Naive thymus-derived CD8-positive, alpha-beta T cell (primary cell): ENCODE measurements at regions not wholly inside any gene's neighbourhood (a gene's known extent, or its start where the extent isn't known, plus 50 kb on each side); places are given as distances from the start of the nearest gene placed in this dataset.
"Not testable (repeated sequence)": the region's sequence is repeated elsewhere in the genome, so short reads cannot be mapped to it uniquely, and the experiment has no call there.

ENCODE experiments used
- ATAC-seq, 2 donors: fragments of 150-1000 bp; cut with Tn5 transposase in 1 of 2; sonication (Bioruptor Pico), chemical (Tn5 transposase) in 1 of 2; 1 replicate in 1 of 2; 2 replicates in 1 of 2; pipeline ENCODE4 v1.10.0; 2021; ENCODE audit warnings: mild to moderate bottlenecking in 2 of 2, moderate library complexity in 2 of 2
- POLR2A ChIA-PET: fragments of 350-600 bp; sonication (Branson Sonifier 250); formaldehyde crosslinking; loops from one replicate; lab custom pipeline; 2021; ENCODE audit warnings: antibody characterized with exemption; lab: Charles Lee
- DNase-seq, 10 donors: peaks; one replicate each; pipeline versions ENCODE4 v3.0.0 to v3.0.0-alpha.2; 2020 to 2022
- H3K27ac Mint-ChIP-seq, 10 donors: one replicate each; pipeline ENCODE4 v1.8.0; 2020 to 2022; ENCODE audit warnings: mild to moderate bottlenecking in 10 of 10, mixed read lengths in 10 of 10, moderate library complexity in 4 of 10, inconsistent platforms in 1 of 10
- H3K27me3 Mint-ChIP-seq, 5 donors: one replicate each; pipeline ENCODE4 v1.8.0; 2021 to 2022; ENCODE audit warnings: mixed read lengths in 5 of 5
- H3K36me3 Mint-ChIP-seq, 3 donors: one replicate each; pipeline ENCODE4 v1.8.0; 2020 to 2022; ENCODE audit warnings: mixed read lengths in 3 of 3, mild to moderate bottlenecking in 2 of 3, inconsistent platforms in 1 of 3
- H3K4me1 Mint-ChIP-seq, 4 donors: one replicate each; pipeline ENCODE4 v1.8.0; 2021 to 2022; ENCODE audit warnings: mixed read lengths in 4 of 4
- H3K4me3 Mint-ChIP-seq, 10 donors: one replicate each; pipeline ENCODE4 v1.8.0; 2020 to 2022; ENCODE audit warnings: mild to moderate bottlenecking in 10 of 10, mixed read lengths in 10 of 10, moderate library complexity in 6 of 10, inconsistent platforms in 1 of 10
- H3K9me3 Mint-ChIP-seq, 9 donors: one replicate each; pipeline ENCODE4 v1.8.0; 2020 to 2022; ENCODE audit warnings: mixed read lengths in 9 of 9, mild to moderate bottlenecking in 3 of 9, inconsistent platforms in 1 of 9, moderate library complexity in 1 of 9

- no peaks in the 10 kb centered on the region for H3K4me1 Mint-ChIP-seq
- POLR2A ChIA-PET: no interaction called here
These were observed 240.0 kb downstream of the NUF2 start for GRCh38 chr1:163561580-163562295.

GRCh38 chr1:163562355-163562754 lies 240.6 kb downstream of the NUF2 start:
- DNase-seq (no peak), ATAC-seq (no peak)
- Mint-ChIP-seq H3K9me3 (peaks cover 0 to 5% (median 0%) of the 10 kb centered on the region in 9 donors), H3K27ac (no peak overlapping the region), H3K4me1 (no peaks in the 10 kb centered on the region), H3K36me3 (no peaks in the 10 kb centered on the region), H3K4me3 (no peak overlapping the region), H3K27me3 (peaks cover 0 to 4% (median 0%) of the 10 kb centered on the region in 5 donors)
- POLR2A ChIA-PET: no interaction called here

More at GRCh38 chr1:163561580-163562295, 240.0 kb downstream of the NUF2 start:
- peaks cover 0 to 5% (median 0%) of the 10 kb centered on the region in 9 donors for H3K9me3 Mint-ChIP-seq
- no peak for DNase-seq
- H3K4me3 Mint-ChIP-seq: no peak overlapping the region
- H3K27me3 Mint-ChIP-seq: peaks cover 0 to 4% (median 0%) of the 10 kb centered on the region in 5 donors
- no peak overlapping the region for H3K27ac Mint-ChIP-seq
- H3K36me3 Mint-ChIP-seq: no peaks in the 10 kb centered on the region
- ATAC-seq: no peak

- ATAC-seq (no peak), DNase-seq (no peak)
- no peak overlapping the region for H3K4me3 Mint-ChIP-seq
- POLR2A ChIA-PET: no interaction called here
- H3K27ac Mint-ChIP-seq: no peak overlapping the region
- no peaks in the 10 kb centered on the region for H3K36me3 Mint-ChIP-seq
- H3K9me3 Mint-ChIP-seq: peaks cover 0 to 5% (median 0%) of the 10 kb centered on the region in 9 donors
- H3K4me1 Mint-ChIP-seq: no peaks in the 10 kb centered on the region
- peaks cover 0 to 7% (median 3%) of the 10 kb centered on the region in 5 donors for H3K27me3 Mint-ChIP-seq
These were observed 243.4 kb downstream of the NUF2 start for GRCh38 chr1:163565166-163565565.

GRCh38 chr1:163570071-163570470 lies 248.3 kb downstream of the NUF2 start:
- ATAC-seq (no peak), DNase-seq (no peak)
- Mint-ChIP-seq H3K4me3 (no peak overlapping the region), H3K27ac (no peak overlapping the region), H3K9me3 (no peaks in the 10 kb centered on the region), H3K4me1 (no peaks in the 10 kb centered on the region), H3K27me3 (peaks cover 0 to 7% (median 0%) of the 10 kb centered on the region in 5 donors), H3K36me3 (no peaks in the 10 kb centered on the region)
- POLR2A ChIA-PET: no interaction called here

- DNase-seq (no peak), ATAC-seq (no peak)
- H3K9me3 Mint-ChIP-seq: no peaks in the 10 kb centered on the region
- no peak overlapping the region for H3K4me3 Mint-ChIP-seq
- H3K27ac Mint-ChIP-seq: no peak overlapping the region
- POLR2A ChIA-PET: no interaction called here
- peaks cover 0 to 7% (median 0%) of the 10 kb centered on the region in 5 donors for H3K27me3 Mint-ChIP-seq
- H3K36me3 Mint-ChIP-seq: no peaks in the 10 kb centered on the region
- H3K4me1 Mint-ChIP-seq: no peaks in the 10 kb centered on the region
These were observed 250.2 kb downstream of the NUF2 start for GRCh38 chr1:163571950-163572349.

- no peaks in the 10 kb centered on the region for H3K9me3 Mint-ChIP-seq
- H3K27ac Mint-ChIP-seq: no peak overlapping the region
- no peak overlapping the region for H3K4me3 Mint-ChIP-seq
- no peaks in the 10 kb centered on the region for H3K27me3 Mint-ChIP-seq
- POLR2A ChIA-PET: no interaction called here
- H3K36me3 Mint-ChIP-seq: no peaks in the 10 kb centered on the region
- ATAC-seq (no peak), DNase-seq (no peak)
- no peaks in the 10 kb centered on the region for H3K4me1 Mint-ChIP-seq
These were observed 252.4 kb downstream of the NUF2 start for GRCh38 chr1:163574119-163574518.

- H3K36me3 Mint-ChIP-seq: no peaks in the 10 kb centered on the region
These were observed 259.2 kb downstream of the NUF2 start for GRCh38 chr1:163580926-163581325.

GRCh38 chr1:163583661-163584181 lies 262.0 kb downstream of the NUF2 start:
- ATAC-seq (no peak), DNase-seq (no peak)
- H3K4me3 Mint-ChIP-seq: no peak overlapping the region
- peaks cover 0 to 8% (median 0%) of the 10 kb centered on the region in 9 donors for H3K9me3 Mint-ChIP-seq
- H3K27ac Mint-ChIP-seq: no peak overlapping the region
- peaks cover 0 to 1% (median 0%) of the 10 kb centered on the region in 5 donors for H3K27me3 Mint-ChIP-seq
- H3K36me3 Mint-ChIP-seq: no peaks in the 10 kb centered on the region
- POLR2A ChIA-PET: no interaction called here
- H3K4me1 Mint-ChIP-seq: peaks cover 0 to 2% (median 0%) of the 10 kb centered on the region in 4 donors

More at GRCh38 chr1:163580926-163581325, 259.2 kb downstream of the NUF2 start:
- Mint-ChIP-seq H3K27me3 (no peaks in the 10 kb centered on the region), H3K4me3 (no peak overlapping the region), H3K9me3 (peaks cover 0 to 8% (median 0%) of the 10 kb centered on the region in 9 donors), H3K27ac (no peak overlapping the region), H3K4me1 (no peaks in the 10 kb centered on the region)
- ATAC-seq (no peak), DNase-seq (no peak)
- POLR2A ChIA-PET: no interaction called here

- H3K4me1 Mint-ChIP-seq: peaks cover 0 to 2% (median 0%) of the 10 kb centered on the region in 4 donors
- DNase-seq: no peak
- H3K36me3 Mint-ChIP-seq: no peaks in the 10 kb centered on the region
- H3K27ac Mint-ChIP-seq: no peak overlapping the region
- H3K4me3 Mint-ChIP-seq: no peak overlapping the region
- peaks cover 0 to 12% (median 0%) of the 10 kb centered on the region in 9 donors for H3K9me3 Mint-ChIP-seq
- ATAC-seq: no peak
- peaks cover 0 to 1% (median 0%) of the 10 kb centered on the region in 5 donors for H3K27me3 Mint-ChIP-seq
- POLR2A ChIA-PET: no interaction called here
These were observed 264.0 kb downstream of the NUF2 start for GRCh38 chr1:163585796-163586195.

GRCh38 chr1:163588796-163589195 lies 267.0 kb downstream of the NUF2 start:
- POLR2A ChIA-PET: no interaction called here
- peaks cover 0 to 7% (median 0%) of the 10 kb centered on the region in 5 donors for H3K27me3 Mint-ChIP-seq
- no peak overlapping the region for H3K4me3 Mint-ChIP-seq
- H3K27ac Mint-ChIP-seq: no peak overlapping the region
- no peaks in the 10 kb centered on the region for H3K36me3 Mint-ChIP-seq
- ATAC-seq (no peak), DNase-seq (no peak)
- peaks cover 0 to 10% (median 2%) of the 10 kb centered on the region in 9 donors for H3K9me3 Mint-ChIP-seq
- H3K4me1 Mint-ChIP-seq: peaks cover 0 to 2% (median 0%) of the 10 kb centered on the region in 4 donors

- Mint-ChIP-seq H3K4me3 (no peak overlapping the region), H3K9me3 (peaks cover 0 to 10% (median 2%) of the 10 kb centered on the region in 9 donors), H3K27me3 (peaks cover 0 to 7% (median 0%) of the 10 kb centered on the region in 5 donors), H3K4me1 (peaks cover 0 to 2% (median 0%) of the 10 kb centered on the region in 4 donors), H3K27ac (no peak overlapping the region), H3K36me3 (no peaks in the 10 kb centered on the region)
- POLR2A ChIA-PET: no interaction called here
- ATAC-seq: no peak
- DNase-seq: no peak
These were observed 268.0 kb downstream of the NUF2 start for GRCh38 chr1:163589735-163590134.

- H3K4me3 Mint-ChIP-seq, DNase-seq, H3K36me3 Mint-ChIP-seq, ATAC-seq, H3K27me3 Mint-ChIP-seq, POLR2A ChIA-PET, H3K9me3 Mint-ChIP-seq, H3K27ac Mint-ChIP-seq, H3K4me1 Mint-ChIP-seq: not testable (repeated sequence)
These were observed 269.4 kb downstream of the NUF2 start for GRCh38 chr1:163591131-163591530.

- H3K27ac Mint-ChIP-seq, POLR2A ChIA-PET, H3K4me3 Mint-ChIP-seq: not testable (repeated sequence)
These were observed 270.9 kb downstream of the NUF2 start for GRCh38 chr1:163592623-163593022.

More at GRCh38 chr1:163592623-163593022, 270.9 kb downstream of the NUF2 start:
- H3K27me3 Mint-ChIP-seq, ATAC-seq, DNase-seq, H3K4me1 Mint-ChIP-seq, H3K9me3 Mint-ChIP-seq, H3K36me3 Mint-ChIP-seq: not testable (repeated sequence)
